Dermis microvascular lymphatic vessel endothelial cell (primary cell): ENCODE measurements at regions not wholly inside any gene's neighbourhood (a gene's known extent, or its start where the extent isn't known, plus 50 kb on each side); places are given as distances from the start of the nearest gene placed in this dataset.
"Not testable (repeated sequence)": the region's sequence is repeated elsewhere in the genome, so short reads cannot be mapped to it uniquely, and the experiment has no call there.

Source experiments
- DNase-seq, 2 donors: peaks; one replicate each; pipeline versions ENCODE4 v3.0.0 to v3.0.0-alpha.2; 2010; ENCODE audit warnings: low read depth in 2 of 2

- no peak for DNase-seq
Observed at GRCh38 chr4:3865986-3866812, 100.0 kb downstream of the ADRA2C start.

GRCh38 chr4:3866813-3867129, 100.6 kb downstream of the ADRA2C start:
- DNase-seq, result no peak

- no peak for DNase-seq
Observed at GRCh38 chr4:3867403-3868100, 101.4 kb downstream of the ADRA2C start.

GRCh38 chr4:3868211-3869173, 102.3 kb downstream of the ADRA2C start:
- DNase-seq, result no peak

GRCh38 chr4:3869174-3869572, 103.0 kb downstream of the ADRA2C start:
- DNase-seq, result no peak

DNA sequence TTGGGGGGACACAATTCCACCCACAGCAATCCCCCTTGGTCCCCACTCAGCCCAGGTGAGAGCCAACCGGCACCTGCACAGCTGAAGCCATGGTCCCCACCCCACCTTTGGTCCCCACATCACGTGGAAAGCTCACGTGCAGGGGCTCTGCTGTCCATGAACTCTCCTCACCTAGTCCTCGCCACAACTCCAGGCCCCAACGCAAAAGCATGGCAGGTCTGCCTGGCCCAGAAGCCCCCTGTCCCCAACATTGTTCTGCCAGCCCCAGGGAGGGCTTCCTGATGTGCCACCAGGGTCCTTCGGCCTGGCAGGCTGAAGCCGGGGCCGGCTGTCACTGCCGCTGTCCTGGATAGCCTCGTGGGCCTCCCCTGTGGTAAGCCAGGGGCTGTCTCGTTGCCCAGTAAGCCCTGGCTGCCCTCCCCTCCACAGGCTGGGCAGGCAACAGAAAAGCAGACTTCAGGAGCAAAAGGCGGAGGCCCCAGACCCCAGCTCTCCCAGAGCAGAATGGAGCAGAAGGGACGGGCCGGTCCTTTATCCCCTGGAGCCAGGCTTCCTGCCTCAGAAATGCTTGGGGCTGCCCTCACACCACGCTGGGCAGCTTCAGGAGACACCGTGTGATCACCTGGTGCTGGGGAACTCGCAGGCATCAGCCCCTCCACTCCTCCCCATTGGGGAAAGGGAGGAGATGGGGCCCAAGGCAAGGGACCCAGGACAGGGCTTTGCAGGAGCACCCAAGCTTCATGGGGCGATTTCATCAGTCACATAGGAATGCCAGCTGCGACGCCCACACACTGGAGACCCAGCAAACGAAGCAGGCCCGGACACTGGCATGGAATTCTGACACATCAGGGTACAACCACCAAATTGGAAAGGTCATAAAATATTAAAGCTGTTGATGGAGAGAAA, 103.7 kb downstream of the ADRA2C start:
- DNase-seq, result no peak

GRCh38 chr4:3870567-3870962, 104.4 kb downstream of the ADRA2C start:
- no peak for DNase-seq

- DNase-seq, result no peak
Observed at GRCh38 chr4:3871181-3871852, 105.1 kb downstream of the ADRA2C start.

DNA sequence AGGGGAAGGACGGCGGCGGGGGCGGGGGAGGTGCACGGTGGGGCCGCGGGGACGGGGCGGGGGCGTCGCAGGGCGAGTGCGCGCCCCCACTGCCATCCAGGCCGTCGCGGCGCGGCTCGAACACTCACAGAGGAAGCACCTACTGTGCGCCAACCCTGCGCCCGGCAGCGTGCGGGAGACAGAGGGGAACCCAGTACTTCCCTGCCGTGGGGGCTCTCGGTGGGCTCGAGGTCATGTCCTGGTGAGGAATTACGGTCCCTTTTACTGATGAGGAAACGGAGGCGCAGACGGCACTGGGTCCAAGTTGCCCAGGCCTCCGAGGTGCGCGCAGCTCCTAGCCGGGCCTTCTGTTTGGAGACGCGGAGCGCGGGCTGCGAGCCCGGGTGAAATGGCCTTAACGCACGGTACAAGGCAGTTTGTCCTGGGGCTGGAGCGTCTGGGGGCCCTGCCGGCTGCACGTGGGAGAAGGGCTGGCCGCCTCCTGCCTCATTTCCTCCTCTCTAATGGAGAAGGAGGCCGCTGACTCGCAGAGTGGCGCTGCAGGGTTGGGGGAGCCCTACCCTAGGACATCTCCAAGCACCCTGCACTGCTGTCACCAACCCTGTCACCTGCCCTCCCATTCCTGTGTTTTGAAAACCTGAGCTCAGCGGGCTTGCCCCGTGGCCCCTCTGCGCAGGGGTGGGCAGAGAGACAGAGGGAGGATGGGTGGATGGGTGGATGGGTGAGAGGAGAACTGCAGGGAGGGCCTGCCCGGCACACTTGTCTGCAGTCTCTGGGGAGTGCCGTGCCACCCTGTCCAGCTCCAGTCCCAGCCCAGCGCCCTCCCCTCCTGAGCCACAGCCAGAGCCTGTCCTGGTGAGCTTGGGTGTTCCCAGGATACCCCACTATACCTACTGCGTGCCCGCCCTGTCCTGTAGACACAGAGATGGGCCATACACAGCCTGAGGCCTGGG, 106.0 kb downstream of the ADRA2C start:
- DNase-seq, result no peak

- no peak for DNase-seq
Observed at GRCh38 chr4:3872834-3873313, 106.7 kb downstream of the ADRA2C start.

DNA sequence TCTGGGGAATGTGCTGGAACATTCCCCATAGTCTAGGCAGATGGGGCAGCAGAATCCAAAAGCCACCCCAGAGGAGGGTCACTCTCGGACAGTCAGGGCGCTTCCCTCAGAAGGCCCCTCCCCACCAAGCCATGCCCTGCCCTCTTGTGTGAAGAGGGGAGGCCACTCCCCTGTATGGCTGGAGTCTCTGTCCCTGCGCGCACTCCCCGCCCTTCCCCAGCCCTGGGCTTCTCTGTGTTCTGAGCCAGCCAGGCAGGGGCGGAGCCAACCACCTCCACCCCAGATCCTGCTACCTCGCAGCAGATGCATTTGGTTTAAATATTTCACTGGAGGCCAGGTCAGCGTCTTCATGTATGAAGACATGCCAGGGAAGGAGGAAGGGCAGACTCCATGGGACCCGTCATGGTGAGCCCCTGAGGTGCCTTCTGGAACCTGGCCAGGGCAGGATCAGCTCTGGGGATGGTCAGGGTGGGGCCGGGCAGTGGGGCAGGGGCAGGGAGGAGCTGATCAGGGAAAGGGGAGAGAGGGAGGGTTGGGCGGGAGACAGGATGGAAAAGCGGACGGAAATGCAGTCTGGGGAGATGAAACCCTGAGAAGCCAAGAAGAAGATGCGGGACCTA, 107.3 kb downstream of the ADRA2C start:
- no peak for DNase-seq

DNA sequence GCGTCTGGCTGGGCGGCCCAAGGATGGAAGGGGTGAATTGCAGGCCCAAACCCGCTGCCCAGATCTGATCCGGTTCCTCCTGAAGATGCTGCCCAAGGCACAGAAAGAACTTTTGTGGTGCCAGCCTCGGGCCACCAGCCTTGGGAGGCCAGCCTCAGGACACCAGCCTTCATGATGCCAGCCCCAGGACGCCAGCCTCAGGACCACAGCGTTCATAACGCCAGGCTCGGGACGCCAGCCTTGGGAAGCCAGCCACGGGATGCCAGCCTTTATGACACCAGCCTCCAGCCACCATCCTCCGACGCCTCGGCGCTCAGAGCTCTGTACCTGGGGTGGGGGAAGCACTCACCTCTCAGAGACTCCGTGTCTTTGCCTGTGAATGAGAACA, 107.8 kb downstream of the ADRA2C start:
- no peak for DNase-seq

DNA sequence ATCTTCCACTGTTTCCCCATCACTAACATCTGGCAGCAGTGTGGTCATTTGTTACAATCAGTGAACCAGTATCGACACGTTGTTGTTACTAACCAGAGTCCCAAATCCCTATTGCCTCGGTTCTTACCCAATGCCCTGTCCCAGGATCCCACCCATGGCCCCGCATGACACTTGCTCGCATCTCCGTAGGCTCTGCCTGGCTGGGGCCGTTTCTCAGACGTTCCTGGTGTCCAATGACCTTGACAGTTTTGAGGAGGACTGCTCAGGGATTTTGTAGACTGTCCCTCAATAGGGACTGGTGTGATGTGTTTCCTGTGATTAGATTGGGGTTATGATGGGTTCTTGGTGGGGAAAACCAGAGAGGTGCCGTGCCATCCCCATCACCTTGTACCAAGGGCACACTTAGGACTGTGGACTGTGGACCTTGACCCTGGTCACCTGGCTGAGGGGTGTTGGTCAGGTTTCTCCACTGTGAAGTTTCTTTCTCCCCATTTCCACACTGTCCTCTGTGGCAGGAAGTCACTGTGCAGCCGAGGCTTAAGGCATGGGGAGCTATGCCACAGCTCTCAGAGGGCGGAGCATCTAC, 108.4 kb downstream of the ADRA2C start:
- no peak for DNase-seq

DNA sequence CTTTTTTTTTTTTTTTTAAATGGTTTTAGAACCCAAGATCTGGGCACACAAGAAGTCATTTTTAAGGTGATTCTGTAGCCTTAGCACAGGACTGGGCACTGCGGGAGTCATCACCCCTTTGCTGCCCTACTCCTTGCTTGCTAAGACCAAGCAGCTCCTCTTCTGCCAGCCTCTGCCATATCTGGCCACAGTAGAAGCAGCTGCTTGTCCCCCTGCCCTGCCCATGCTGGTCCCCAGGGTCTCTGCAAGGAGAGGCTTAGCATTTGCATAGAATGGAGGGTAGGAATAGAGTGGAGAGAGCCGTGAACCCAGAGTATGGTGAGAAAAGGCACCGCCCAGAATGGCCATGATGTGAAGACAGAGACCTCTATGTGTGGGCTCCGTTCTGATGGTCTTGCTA, 109.3 kb downstream of the ADRA2C start:
- no peak for DNase-seq

DNA sequence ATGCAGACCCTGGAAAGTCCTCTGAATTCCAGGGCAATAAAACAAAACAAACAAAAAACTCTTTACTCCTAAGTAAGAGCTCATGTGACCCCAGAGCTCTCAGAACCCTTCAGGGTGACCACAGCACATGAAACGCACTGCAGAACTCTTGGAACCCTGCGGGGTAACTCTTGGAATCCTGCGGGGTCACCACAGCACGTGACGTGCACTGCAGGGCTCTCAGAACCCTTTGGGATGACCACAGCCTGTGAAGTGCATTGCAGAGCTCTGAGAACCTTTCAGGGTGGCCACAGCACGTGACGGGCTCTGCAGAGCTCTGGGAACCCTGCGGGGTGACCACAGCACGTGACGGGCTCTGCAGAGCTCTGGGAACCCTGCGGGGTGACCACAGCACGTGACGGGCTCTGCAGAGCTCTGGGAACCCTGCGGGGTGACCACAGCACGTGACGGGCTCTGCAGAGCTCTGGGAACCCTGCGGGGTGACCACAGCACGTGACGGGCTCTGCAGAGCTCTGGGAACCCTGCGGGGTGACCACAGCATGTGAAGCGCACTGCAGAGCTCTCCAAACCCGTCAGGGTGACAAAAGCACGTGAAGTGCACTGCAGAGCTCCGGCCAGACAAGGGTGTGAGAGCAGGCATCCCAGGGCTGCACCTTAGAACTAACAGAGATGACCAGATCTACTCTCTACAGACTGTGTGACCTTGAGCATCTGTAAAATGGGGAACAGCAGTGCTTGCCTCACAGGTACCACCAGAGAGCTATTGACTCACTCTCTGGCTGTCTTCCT, 110.1 kb downstream of the ADRA2C start:
- not testable (repeated sequence) for DNase-seq

- DNase-seq, result no peak
Observed at GRCh38 chr4:3877236-3877635, 111.1 kb downstream of the ADRA2C start.

DNA sequence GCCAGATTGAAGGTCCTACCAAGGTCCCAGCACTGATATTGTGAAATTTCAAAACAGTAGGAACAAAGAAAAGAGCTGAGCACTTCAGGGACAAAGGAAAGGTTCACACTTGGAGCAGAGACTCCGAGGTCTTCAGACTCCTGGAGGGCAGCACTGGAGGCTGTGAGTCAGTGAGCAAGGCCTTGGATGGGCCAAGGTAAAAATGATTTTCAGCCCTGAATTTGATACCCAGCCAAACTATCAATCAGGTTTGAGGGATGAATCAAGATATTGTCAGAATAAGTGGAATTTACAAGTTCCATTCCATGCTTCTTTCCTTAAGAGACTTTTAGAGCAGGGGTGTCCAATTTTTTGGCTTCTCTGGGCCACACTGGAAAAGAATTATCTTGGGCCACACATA, 111.7 kb downstream of the ADRA2C start:
- no peak for DNase-seq

- DNase-seq, result no peak
Observed at GRCh38 chr4:3878678-3879077, 112.5 kb downstream of the ADRA2C start.
